Lower leg skin (tissue), 4 donors: ENCODE measurements at regions not wholly inside any gene's neighbourhood (a gene's known extent, or its start where the extent isn't known, plus 50 kb on each side); places are given as distances from the start of the nearest gene placed in this dataset.

Source experiments
- DNase-seq, 2 donors: peaks; one replicate each; pipeline ENCODE4 v3.0.0-alpha.2; 2019; ENCODE audit warnings: low spot score in 2 of 2
- H3K4me3 ChIP-seq: fragments of 200-600 bp; sonication (generic); 2 replicates; pipeline ENCODE4 v1.5.1; 2017; ENCODE audit warnings: mild to moderate bottlenecking, low read depth; ENCODE audit not compliant: poor library complexity, severe bottlenecking
- POLR2A ChIP-seq, 2 donors: fragments of 450-650 bp; IDR thresholded peaks; one replicate each; pipeline ENCODE4 v1.6.1; 2016 to 2017; ENCODE audit warnings: antibody characterized with exemption in 2 of 2, mild to moderate bottlenecking in 1 of 2, moderate library complexity in 1 of 2
- WGBS, 2 donors: methylation state at CpG; one replicate each; pipeline ENCODE4 v1.1.5; 2018; 5-methylcytosine and 5-hydroxymethylcytosine counted together
- intact Hi-C: fragments of 100-400 bp; cut with DNase I; formaldehyde crosslinking; loops from one replicate; pipeline ENCODE4 v1.15.0; 2023; ENCODE audit warnings: low total_unique reads
- TF ChIP-seq, protein P1 (sequence below), 3 donors: fragments of 450-650 bp; IDR thresholded peaks; one replicate each; pipeline ENCODE4 v1.5.1; 2016; ENCODE audit warnings: antibody characterized with exemption in 3 of 3, mild to moderate bottlenecking in 3 of 3, moderate library complexity in 2 of 3

DNA sequence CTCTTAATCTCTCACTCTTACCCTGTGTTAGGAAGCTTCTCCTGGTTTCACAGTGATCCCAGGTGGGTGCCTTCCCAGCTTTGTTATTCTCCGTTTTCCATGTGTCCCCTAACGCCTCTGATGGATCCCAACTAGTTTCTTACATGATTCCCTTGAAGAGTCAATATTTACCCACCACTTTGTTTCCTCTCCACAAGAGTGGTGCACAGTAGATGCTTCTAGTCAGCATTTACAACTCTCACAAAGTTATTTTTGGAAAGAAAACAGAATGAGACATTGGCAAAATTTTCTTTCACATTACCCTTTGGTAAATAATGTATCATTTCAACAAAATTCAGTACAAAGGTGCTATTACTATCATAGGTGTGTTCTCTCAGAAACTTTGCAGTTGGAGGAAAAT, 1611.1 kb upstream of the ZEB2 start:
- TF ChIP-seq POLR2A (IDR thresholded peaks at IDR 0.05): no peak
- TF ChIP-seq, protein P1, sequence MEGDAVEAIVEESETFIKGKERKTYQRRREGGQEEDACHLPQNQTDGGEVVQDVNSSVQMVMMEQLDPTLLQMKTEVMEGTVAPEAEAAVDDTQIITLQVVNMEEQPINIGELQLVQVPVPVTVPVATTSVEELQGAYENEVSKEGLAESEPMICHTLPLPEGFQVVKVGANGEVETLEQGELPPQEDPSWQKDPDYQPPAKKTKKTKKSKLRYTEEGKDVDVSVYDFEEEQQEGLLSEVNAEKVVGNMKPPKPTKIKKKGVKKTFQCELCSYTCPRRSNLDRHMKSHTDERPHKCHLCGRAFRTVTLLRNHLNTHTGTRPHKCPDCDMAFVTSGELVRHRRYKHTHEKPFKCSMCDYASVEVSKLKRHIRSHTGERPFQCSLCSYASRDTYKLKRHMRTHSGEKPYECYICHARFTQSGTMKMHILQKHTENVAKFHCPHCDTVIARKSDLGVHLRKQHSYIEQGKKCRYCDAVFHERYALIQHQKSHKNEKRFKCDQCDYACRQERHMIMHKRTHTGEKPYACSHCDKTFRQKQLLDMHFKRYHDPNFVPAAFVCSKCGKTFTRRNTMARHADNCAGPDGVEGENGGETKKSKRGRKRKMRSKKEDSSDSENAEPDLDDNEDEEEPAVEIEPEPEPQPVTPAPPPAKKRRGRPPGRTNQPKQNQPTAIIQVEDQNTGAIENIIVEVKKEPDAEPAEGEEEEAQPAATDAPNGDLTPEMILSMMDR (IDR thresholded peaks at IDR 0.05): no peak
- H3K4me3 ChIP-seq: no peak overlapping the region
- WGBS, 2 donors: 38 to 72% methylated on average over 2 of the region's 2 CpGs
- intact Hi-C loops: no loop called here
- no peak for DNase-seq

DNA sequence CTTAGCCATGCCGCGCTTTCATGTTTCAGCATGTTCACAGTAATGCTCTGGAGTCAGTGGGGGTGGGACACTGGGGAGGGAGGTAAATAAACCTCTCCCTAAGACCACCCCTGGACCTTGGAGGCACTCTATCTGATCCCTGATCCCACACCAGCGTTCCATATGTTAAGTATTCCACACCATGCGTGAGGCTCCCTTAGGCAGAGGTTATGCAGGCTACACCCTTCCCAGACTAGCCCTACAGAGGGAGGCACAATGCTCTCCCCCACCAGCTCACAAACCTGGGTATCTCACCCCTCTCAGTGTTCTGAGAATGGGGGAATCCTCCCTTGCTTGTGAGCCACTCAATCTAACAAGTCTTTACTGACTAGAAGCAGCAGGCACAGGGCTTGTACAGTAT, 1610.4 kb upstream of the ZEB2 start:
- intact Hi-C loops: no loop called here
- no peak for DNase-seq
- TF ChIP-seq POLR2A (IDR thresholded peaks at IDR 0.05): no peak
- TF ChIP-seq, protein P1 (IDR thresholded peaks at IDR 0.05): no peak
- H3K4me3 ChIP-seq: no peak overlapping the region
- WGBS, 2 donors: 95 to 100% methylated on average over 4 of the region's 4 CpGs

DNA sequence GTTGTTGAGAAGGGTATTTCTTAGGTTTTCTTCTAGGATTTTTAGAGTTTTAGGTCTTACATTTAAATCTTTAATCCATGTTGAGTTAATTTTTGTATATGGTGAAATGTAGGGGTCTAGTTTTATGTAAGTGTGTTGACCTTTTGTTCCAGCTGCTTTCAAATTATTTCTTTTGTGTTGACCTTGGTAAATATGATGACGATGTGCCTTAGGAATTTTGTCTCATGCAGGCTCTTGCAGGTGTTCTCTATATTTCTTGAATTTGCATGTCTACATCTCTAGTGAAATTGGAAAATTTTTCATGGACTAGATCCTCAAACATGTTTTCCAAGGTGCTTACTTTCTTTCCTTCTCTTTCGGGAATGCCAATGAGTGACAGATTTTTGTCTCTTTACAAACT, 1609.3 kb upstream of the ZEB2 start:
- DNase-seq: no peak
- TF ChIP-seq, protein P1 (IDR thresholded peaks at IDR 0.05): no peak
- TF ChIP-seq POLR2A (IDR thresholded peaks at IDR 0.05): no peak
- intact Hi-C loops: no loop called here
- H3K4me3 ChIP-seq: no peak overlapping the region
- WGBS, 2 donors: 64 to 73% methylated on average over 2 of the region's 2 CpGs

DNA sequence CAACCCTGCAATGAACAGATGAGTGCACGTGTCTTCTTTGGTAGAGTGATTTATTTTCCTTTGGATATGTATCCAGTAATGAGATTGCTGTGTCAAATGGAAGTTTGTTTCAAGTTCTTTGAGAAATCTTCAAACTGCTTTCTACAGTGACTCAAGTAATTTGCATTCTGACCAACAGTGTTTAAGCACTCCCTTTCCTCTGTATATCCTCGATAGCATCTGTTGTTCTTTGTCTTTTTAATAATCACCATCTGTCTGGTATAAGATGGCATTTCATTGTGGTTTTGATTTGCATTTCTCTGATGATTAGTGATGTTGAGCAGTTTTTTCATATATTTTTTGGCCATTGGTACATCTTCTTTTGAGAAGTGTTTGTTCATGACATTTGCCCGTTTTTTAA, 1608.3 kb upstream of the ZEB2 start:
- WGBS, 2 donors: 71 to 77% methylated on average over 3 of the region's 3 CpGs
- TF ChIP-seq, protein P1 (IDR thresholded peaks at IDR 0.05): no peak
- TF ChIP-seq POLR2A (IDR thresholded peaks at IDR 0.05): no peak
- DNase-seq: no peak
- intact Hi-C loops: no loop called here
- no peak overlapping the region for H3K4me3 ChIP-seq

DNA sequence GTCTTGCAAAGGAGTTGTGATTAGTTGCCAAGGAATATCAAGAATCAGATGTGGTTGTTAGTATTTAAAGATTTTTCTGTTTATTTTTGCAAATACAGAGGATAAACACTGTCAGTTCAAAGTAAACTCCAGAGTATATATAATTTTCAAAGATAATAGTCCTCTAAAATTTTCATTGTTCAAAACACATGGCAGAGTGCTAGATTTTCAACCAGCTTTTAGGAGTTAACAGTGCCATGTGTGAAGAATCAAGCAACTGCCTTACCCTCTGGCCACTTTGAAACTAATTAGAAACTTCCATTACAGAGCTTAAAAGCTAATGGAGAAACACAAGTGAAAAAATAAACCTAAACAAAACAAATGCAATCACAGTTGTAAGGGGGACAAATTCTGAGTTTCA, 1605.6 kb upstream of the ZEB2 start:
- intact Hi-C loops: no loop called here
- no peak for TF ChIP-seq POLR2A (IDR thresholded peaks at IDR 0.05)
- TF ChIP-seq, protein P1 (IDR thresholded peaks at IDR 0.05): no peak
- no peak overlapping the region for H3K4me3 ChIP-seq
- no peak for DNase-seq

DNA sequence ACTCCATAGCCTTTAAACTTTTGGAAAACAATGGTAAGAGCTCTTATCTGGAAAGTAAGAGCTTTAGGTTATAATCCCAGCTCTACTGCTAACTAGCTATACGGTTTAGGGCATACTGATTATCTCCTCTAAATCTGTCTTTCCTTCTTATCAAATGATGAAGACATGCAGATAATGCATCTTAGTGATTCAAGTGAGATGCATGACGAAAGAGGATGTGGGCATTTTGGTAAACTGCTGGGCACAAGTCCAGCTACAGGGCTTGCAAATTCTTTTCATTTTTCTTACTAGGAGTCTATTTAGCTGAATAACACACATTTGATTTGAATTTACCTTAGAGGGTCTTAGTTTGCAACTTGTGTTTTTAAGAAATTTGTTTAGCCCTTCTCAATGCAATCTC, 1604.8 kb upstream of the ZEB2 start:
- intact Hi-C loops: no loop called here

More for the DNA sequence above, 1604.8 kb upstream of the ZEB2 start:
- WGBS, 2 donors: 59 to 67% methylated on average over 2 of the region's 2 CpGs
- DNase-seq: no peak
- H3K4me3 ChIP-seq: no peak overlapping the region
- TF ChIP-seq POLR2A (IDR thresholded peaks at IDR 0.05): no peak
- TF ChIP-seq, protein P1 (IDR thresholded peaks at IDR 0.05): no peak
